IMR-90 (cell line): ENCODE measurements at regions not wholly inside any gene's neighbourhood (a gene's known extent, or its start where the extent isn't known, plus 50 kb on each side); places are given as distances from the start of the nearest gene placed in this dataset.

ENCODE experiments used
- ATAC-seq: fragments of 200-7000 bp; cut with Tn5 transposase; 2 replicates; pipeline ENCODE4 v1.9.1; 2020; ENCODE audit warnings: low read depth, mild to moderate bottlenecking, moderate library complexity
- BruUV-seq: library from RNA; stranded (reverse); fragments of 400-500 nt; replicated peaks from 2 replicates; lab custom pipeline; 2021; lab: Mats Ljungman, UMichigan
- CTCF ChIA-PET: fragments of 300-600 bp; formaldehyde crosslinking; extraction: SDS; loops from one replicate; lab custom pipeline; 2021; ENCODE audit warnings: antibody characterized with exemption; lab: Yijun Ruan, JAX
- POLR2A ChIA-PET: fragments of 300-600 bp; sonication (Branson Sonifier 250); formaldehyde crosslinking; loops from one replicate; lab custom pipeline; 2022; ENCODE audit warnings: antibody characterized with exemption; ENCODE audit not compliant: unreplicated experiment; lab: Charles Lee
- DNase-seq: peaks from one replicate; pipeline ENCODE4 v3.0.0; 2013
- H2AFZ ChIP-seq: replicated peaks from 2 replicates; pipeline ENCODE3; 2013; ENCODE audit warnings: low read length, mild to moderate bottlenecking; ENCODE audit not compliant: poor library complexity
- H2AK5ac ChIP-seq: 2 replicates; pipeline ENCODE4 v1.6.1; 2013; ENCODE audit warnings: low read depth, low read length, inconsistent platforms
- H2AK9ac ChIP-seq: replicated peaks from 2 replicates; pipeline ENCODE3; 2013; ENCODE audit warnings: mild to moderate bottlenecking, low read depth, low read length, moderate library complexity; ENCODE audit not compliant: poor library complexity
- H2BK120ac ChIP-seq: 2 replicates; pipeline ENCODE4 v1.6.1; 2013; ENCODE audit warnings: low read depth, low read length, inconsistent platforms
- H2BK15ac ChIP-seq: 3 replicates; pipeline ENCODE4 v1.6.1; 2013; ENCODE audit warnings: low read depth, low read length, inconsistent platforms
- H2BK20ac ChIP-seq: 2 replicates; pipeline ENCODE4 v1.6.1; 2013; ENCODE audit warnings: low read depth, mild to moderate bottlenecking, inconsistent platforms, low read length, moderate library complexity
- H2BK5ac ChIP-seq: 2 replicates; pipeline ENCODE4 v1.6.1; 2013; ENCODE audit warnings: mild to moderate bottlenecking, low read depth, low read length, inconsistent platforms; ENCODE audit not compliant: poor library complexity, severe bottlenecking
- H3K14ac ChIP-seq: replicated peaks from 2 replicates; pipeline ENCODE4 v1.6.1; 2013; ENCODE audit warnings: low read depth, low read length, inconsistent platforms
- H3K18ac ChIP-seq: 2 replicates; pipeline ENCODE4 v1.6.1; 2013; ENCODE audit warnings: low read depth, low read length, control low read depth
- H3K23ac ChIP-seq: 2 replicates; pipeline ENCODE4 v1.6.1; 2013; ENCODE audit warnings: low read depth, low read length, inconsistent platforms
- H3K27ac ChIP-seq: 2 replicates; pipeline ENCODE4 v1.5.1; 2013; ENCODE audit warnings: mild to moderate bottlenecking, control low read depth, low read length; ENCODE audit not compliant: insufficient read depth
- H3K27me3 ChIP-seq: 2 replicates; pipeline ENCODE4 v1.6.1; 2013; ENCODE audit warnings: low read length; ENCODE audit not compliant: control insufficient read depth, insufficient read depth
- H3K36me3 ChIP-seq: 2 replicates; pipeline ENCODE4 v1.6.1; 2013; ENCODE audit warnings: low read length, mixed read lengths; ENCODE audit not compliant: control insufficient read depth, insufficient read depth
- H3K4ac ChIP-seq: 2 replicates; pipeline ENCODE4 v1.6.1; 2013; ENCODE audit warnings: low read depth, low read length, inconsistent platforms
- H3K4me1 ChIP-seq: 2 replicates; pipeline ENCODE4 v1.6.1; 2013; ENCODE audit warnings: low read length, mixed read lengths; ENCODE audit not compliant: control insufficient read depth, insufficient read depth
- H3K4me2 ChIP-seq: 2 replicates; pipeline ENCODE4 v1.6.1; 2013; ENCODE audit warnings: low read depth, mild to moderate bottlenecking, control low read depth, low read length, moderate library complexity
- H3K4me3 ChIP-seq: 2 replicates; pipeline ENCODE4 v1.5.1; 2013; ENCODE audit warnings: low read depth, mild to moderate bottlenecking, control low read depth, low read length, moderate library complexity; ENCODE audit not compliant: insufficient read depth
- H3K56ac ChIP-seq: 2 replicates; pipeline ENCODE4 v1.6.1; 2013; ENCODE audit warnings: low read length, inconsistent platforms; ENCODE audit not compliant: insufficient read depth; ENCODE audit errors: extremely low read depth
- H3K79me1 ChIP-seq, 2 experiments: 2 replicates each; pipeline ENCODE4 v1.6.1; 2013; ENCODE audit warnings: low read length in 2 of 2, inconsistent platforms in 1 of 2, low read depth in 1 of 2
- H3K9ac ChIP-seq: 2 replicates; pipeline ENCODE4 v1.6.1; 2013; ENCODE audit warnings: low read depth, low read length, control low read depth
- H3K9me1 ChIP-seq: 2 replicates; pipeline ENCODE4 v1.6.1; 2013; ENCODE audit warnings: low read length, inconsistent platforms; ENCODE audit not compliant: insufficient read depth
- H3K9me3 ChIP-seq: 2 replicates; pipeline ENCODE4 v1.6.1; 2013; ENCODE audit warnings: low read length; ENCODE audit not compliant: control insufficient read depth, insufficient read depth
- H4K20me1 ChIP-seq: 2 replicates; pipeline ENCODE4 v1.6.1; 2013; ENCODE audit warnings: low read length, inconsistent platforms; ENCODE audit not compliant: insufficient read depth
- H4K5ac ChIP-seq: 2 replicates; pipeline ENCODE4 v1.6.1; 2013; ENCODE audit warnings: mild to moderate bottlenecking, low read depth, low read length, control low read depth
- H4K8ac ChIP-seq, 2 experiments: 2 replicates each; pipeline ENCODE4 v1.6.1; 2013; ENCODE audit warnings: low read depth in 2 of 2, low read length in 2 of 2, control low read depth in 1 of 2, inconsistent platforms in 1 of 2
- H4K91ac ChIP-seq: 2 replicates; pipeline ENCODE4 v1.6.1; 2013; ENCODE audit warnings: low read depth, low read length, inconsistent platforms; ENCODE audit not compliant: insufficient read depth
- BHLHE40 ChIP-seq: fragments of 150-350 bp; IDR thresholded peaks from 2 replicates; pipeline ENCODE4 v1.6.1; 2016; ENCODE audit warnings: mild to moderate bottlenecking, low read depth, low read length
- CEBPB ChIP-seq: IDR thresholded peaks from 2 replicates; pipeline ENCODE4 v1.6.1; 2012; ENCODE audit warnings: low read depth, low read length, improper control_type of control experiment
- CHD1 ChIP-seq: IDR thresholded peaks from 2 replicates; pipeline ENCODE4 v1.6.1; 2012; ENCODE audit warnings: low read depth, low read length, improper control_type of control experiment
- CTCF ChIP-seq: conservative IDR thresholded peaks from 2 replicates; pipeline ENCODE4 v1.5.1; 2012; ENCODE audit warnings: mild to moderate bottlenecking, low read depth, low read length, improper control_type of control experiment
- ELK1 ChIP-seq: fragments of 150-350 bp; IDR thresholded peaks from 2 replicates; pipeline ENCODE4 v1.6.1; 2016; ENCODE audit warnings: low read depth, mild to moderate bottlenecking, low read length, moderate library complexity, borderline replicate concordance
- FOS ChIP-seq: fragments of 150-350 bp; IDR thresholded peaks from 2 replicates; pipeline ENCODE4 v1.6.1; 2016; ENCODE audit warnings: low read depth, low read length
- MAFK ChIP-seq: IDR thresholded peaks from 2 replicates; pipeline ENCODE4 v1.6.1; 2012; ENCODE audit warnings: low read depth, low read length, improper control_type of control experiment
- MAZ ChIP-seq: IDR thresholded peaks from 2 replicates; pipeline ENCODE4 v1.6.1; 2012; ENCODE audit warnings: low read depth, mild to moderate bottlenecking, low read length, improper control_type of control experiment, moderate library complexity, borderline replicate concordance
- MXI1 ChIP-seq: IDR thresholded peaks from 2 replicates; pipeline ENCODE4 v1.6.1; 2012; ENCODE audit warnings: low read depth, mild to moderate bottlenecking, low read length, moderate library complexity, borderline replicate concordance
- NFE2L2 ChIP-seq: fragments of 150-350 bp; IDR thresholded peaks from 2 replicates; pipeline ENCODE4 v1.6.1; 2016; ENCODE audit warnings: low read depth, mild to moderate bottlenecking, low read length
- POLR2A ChIP-seq: IDR thresholded peaks from 2 replicates; pipeline ENCODE4 v1.6.1; 2012; ENCODE audit warnings: mild to moderate bottlenecking, low read depth, low read length
- RAD21 ChIP-seq: IDR thresholded peaks from 2 replicates; pipeline ENCODE4 v1.6.1; 2012; ENCODE audit warnings: low read length, improper control_type of control experiment
- RCOR1 ChIP-seq: IDR thresholded peaks from 2 replicates; pipeline ENCODE4 v1.6.1; 2012; ENCODE audit warnings: mild to moderate bottlenecking, low read length, improper control_type of control experiment; ENCODE audit not compliant: insufficient replicate concordance
- RFX5 ChIP-seq: IDR thresholded peaks from 2 replicates; pipeline ENCODE4 v1.8.0; 2012; ENCODE audit warnings: low read depth, mild to moderate bottlenecking, low read length, moderate library complexity
- SMC3 ChIP-seq: fragments of 150-350 bp; IDR thresholded peaks from 2 replicates; pipeline ENCODE4 v1.6.1; 2016; ENCODE audit warnings: low read depth, mild to moderate bottlenecking, antibody characterized with exemption, low read length, moderate library complexity
- WGBS, 2 experiments: methylation state at CpG; one replicate each; pipeline versions ENCODE4 v1.1.5 to v1.1.7; 2013; ENCODE audit warnings: missing lambda C conversion rate in 2 of 2; ENCODE audit not compliant: insufficient read length in 1 of 2; ENCODE audit errors: extremely low coverage in 2 of 2; 5-methylcytosine and 5-hydroxymethylcytosine counted together
- dilution Hi-C: fragments of 300-500 bp; cut with HindIII; formaldehyde crosslinking; loops from one replicate; pipeline ENCODE4 v1.14.3; 2018; ENCODE audit warnings: low sequenced_read_pairs; ENCODE audit not compliant: unreplicated experiment
- in situ Hi-C: fragments of 300-500 bp; cut with MboI; formaldehyde crosslinking; loops from 3 replicates; pipeline ENCODE4 v1.14.3; 2019; ENCODE audit warnings: low sequenced_read_pairs, inconsistent platforms, mixed read lengths
- intact Hi-C: fragments of 100-400 bp; cut with micrococcal nuclease; formaldehyde crosslinking; loops from 2 replicates; pipeline ENCODE4 v1.10.0; 2022
- TF ChIP-seq, protein P1 (sequence below): fragments of 150-350 bp; IDR thresholded peaks from 2 replicates; pipeline ENCODE4 v1.6.1; 2017; ENCODE audit warnings: mild to moderate bottlenecking, antibody characterized with exemption, low read length, low read depth

DNA sequence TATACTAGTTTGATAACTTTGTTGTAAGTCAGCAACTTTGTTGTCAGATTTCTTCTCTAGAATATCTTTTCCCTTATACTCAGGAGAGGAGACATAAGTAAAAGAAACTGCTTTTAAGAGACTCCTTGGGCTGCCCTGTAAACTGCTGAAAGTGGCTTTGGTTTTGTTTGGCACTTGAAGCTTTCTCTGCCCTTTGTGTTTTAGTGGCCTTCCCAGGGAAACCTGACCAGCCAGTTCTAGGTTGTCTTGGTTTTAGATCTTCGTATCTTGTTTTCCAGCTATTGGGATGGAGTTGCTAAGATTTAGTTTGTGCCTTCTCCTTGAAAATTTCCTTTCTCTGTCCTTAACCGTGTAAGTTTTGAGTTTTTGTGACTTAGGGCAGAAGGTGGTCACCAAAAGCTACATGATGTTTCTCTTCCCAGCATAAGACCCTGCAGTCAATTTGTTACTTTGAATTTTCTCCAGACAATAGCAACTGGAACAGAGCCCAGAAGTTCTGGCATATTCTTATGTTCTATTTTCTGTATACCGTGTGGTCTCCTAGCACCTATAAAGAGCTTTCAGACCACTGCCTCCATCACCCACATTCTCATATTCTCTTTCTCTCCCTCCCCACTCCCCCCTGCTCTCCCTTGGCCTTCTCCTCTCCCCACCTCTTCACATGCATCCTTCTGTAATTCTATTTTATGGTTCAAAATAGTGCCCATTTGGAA is 81.1 kb downstream of the BOLA3 start:
- H4K5ac ChIP-seq, result no peak overlapping the region
- no peak overlapping the region for H3K14ac ChIP-seq
- no peak overlapping the region for H2BK5ac ChIP-seq
- POLR2A ChIA-PET, result no interaction called here
- peaks cover 2% of the 10 kb centered on the region for H3K9me1 ChIP-seq
- H3K9me3 ChIP-seq, result no peaks in the 10 kb centered on the region
- no peak overlapping the region for H3K56ac ChIP-seq
- H4K20me1 ChIP-seq, result no peaks in the 10 kb centered on the region; the same call in 1 of the 2 replicates
- no peak overlapping the region for H4K8ac ChIP-seq
- 33% methylated on average over 1 of the region's 3 CpGs; no CpG with 5 or more reads in 1 of the 2 experiments for WGBS, 2 experiments
- H3K4me1 ChIP-seq, result peaks cover 2% of the 10 kb centered on the region; the same call in 1 of the 2 replicates
- no peak overlapping the region for H2BK20ac ChIP-seq
- no peak overlapping the region for H3K4me2 ChIP-seq
- TF ChIP-seq SMC3 (no peak), CTCF (no peak), POLR2A (no peak), MAZ (no peak), NFE2L2 (no peak), MXI1 (no peak), ELK1 (no peak), RCOR1 (no peak), CHD1 (no peak), FOS (no peak), RFX5 (no peak), MAFK (no peak), CEBPB (no peak), RAD21 (no peak), BHLHE40 (no peak)
- TF ChIP-seq, protein P1, sequence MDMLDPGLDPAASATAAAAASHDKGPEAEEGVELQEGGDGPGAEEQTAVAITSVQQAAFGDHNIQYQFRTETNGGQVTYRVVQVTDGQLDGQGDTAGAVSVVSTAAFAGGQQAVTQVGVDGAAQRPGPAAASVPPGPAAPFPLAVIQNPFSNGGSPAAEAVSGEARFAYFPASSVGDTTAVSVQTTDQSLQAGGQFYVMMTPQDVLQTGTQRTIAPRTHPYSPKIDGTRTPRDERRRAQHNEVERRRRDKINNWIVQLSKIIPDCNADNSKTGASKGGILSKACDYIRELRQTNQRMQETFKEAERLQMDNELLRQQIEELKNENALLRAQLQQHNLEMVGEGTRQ, result no peak
- H2BK120ac ChIP-seq, result no peak overlapping the region
- intact Hi-C loops (no loop called here), dilution Hi-C loops (no loop called here), in situ Hi-C loops (no loop called here)
- no peak overlapping the region for H2AFZ ChIP-seq
- no peak for DNase-seq
- H4K91ac ChIP-seq, result no peak overlapping the region
- no peak overlapping the region for H3K27ac ChIP-seq
- H3K36me3 ChIP-seq, result no peaks in the 10 kb centered on the region
- no peak overlapping the region for H3K9ac ChIP-seq
- peaks cover 14 to 23% of the 10 kb centered on the region in 2 experiments for H3K79me1 ChIP-seq
- CTCF ChIA-PET, result no interaction called here
- no peak overlapping the region; the same call in 1 of the 2 replicates for H3K23ac ChIP-seq
- no peak for ATAC-seq
- no peak overlapping the region for H2BK15ac ChIP-seq
- H3K4me3 ChIP-seq, result no peak overlapping the region
- H2AK5ac ChIP-seq, result no peak overlapping the region
- H3K4ac ChIP-seq, result no peak overlapping the region
- no TSS peak for BruUV-seq
- no peak overlapping the region for H3K18ac ChIP-seq
- no peaks in the 10 kb centered on the region for H3K27me3 ChIP-seq
- no peak overlapping the region for H2AK9ac ChIP-seq
